K562 (cell line): ENCODE measurements at regions not wholly inside any gene's neighbourhood (a gene's known extent, or its start where the extent isn't known, plus 50 kb on each side); places are given as distances from the start of the nearest gene placed in this dataset.

Experiments
- ARID1B ChIP-seq: fragments of 450-650 bp; IDR thresholded peaks from 2 replicates; pipeline ENCODE4 v1.6.1; 2016; ENCODE audit warnings: antibody characterized with exemption, mild to moderate bottlenecking, inconsistent platforms
- ELF4 ChIP-seq: fragments of 450-650 bp; formaldehyde crosslinking; IDR thresholded peaks from 2 replicates; pipeline ENCODE4 v1.4.0; 2022; ENCODE audit warnings: missing genetic modification characterization
- FOXK1 ChIP-seq: sonication (generic); formaldehyde crosslinking; IDR thresholded peaks from 2 replicates; pipeline ENCODE4 v1.8.0; 2022; ENCODE audit warnings: missing genetic modification reagents, mild to moderate bottlenecking, borderline replicate concordance
- GABPA ChIP-seq: fragments of 200-800 bp; sonication (Bioruptor generic); conservative IDR thresholded peaks from 2 replicates; pipeline ENCODE4 v1.6.1; 2016; ENCODE audit warnings: low read depth, missing genetic modification characterization, missing compliant biosample characterization
- HMG20A ChIP-seq: fragments of 450-650 bp; formaldehyde crosslinking; conservative IDR thresholded peaks from 2 replicates; pipeline ENCODE4 v1.4.0; 2020; ENCODE audit warnings: mild to moderate bottlenecking, mixed read lengths
- L3MBTL2 ChIP-seq: fragments of 450-650 bp; IDR thresholded peaks from 2 replicates; pipeline ENCODE4 v1.6.1; 2016; ENCODE audit warnings: mild to moderate bottlenecking, moderate library complexity
- MTA3 ChIP-seq: fragments of 450-650 bp; formaldehyde crosslinking; IDR thresholded peaks from 2 replicates; pipeline ENCODE4 v1.6.1; 2017; ENCODE audit warnings: mild to moderate bottlenecking, borderline replicate concordance
- NFIC ChIP-seq: fragments of 450-650 bp; IDR thresholded peaks from 2 replicates; pipeline ENCODE4 v1.6.1; 2017; ENCODE audit warnings: mild to moderate bottlenecking, inconsistent platforms
- NR2F6 ChIP-seq: fragments of 450-650 bp; formaldehyde crosslinking; IDR thresholded peaks from 2 replicates; pipeline ENCODE4 v1.4.0; 2020; ENCODE audit warnings: mild to moderate bottlenecking
- RCOR1 ChIP-seq, 2 experiments: IDR thresholded peaks; 2 replicates each; pipeline ENCODE4 v1.6.1; 2012; ENCODE audit warnings: low read depth in 2 of 2, low read length in 2 of 2, borderline replicate concordance in 1 of 2, improper control_type of control experiment in 1 of 2
- TCF3 ChIP-seq: sonication (generic); formaldehyde crosslinking; IDR thresholded peaks from 2 replicates; pipeline ENCODE4 v1.4.0; 2020; ENCODE audit warnings: mild to moderate bottlenecking, missing genetic modification reagents
- TCF7L2 ChIP-seq: fragments of 150-350 bp; IDR thresholded peaks from 2 replicates; pipeline ENCODE4 v1.6.1; 2016; ENCODE audit warnings: low read depth, mild to moderate bottlenecking, low read length, moderate library complexity
- ZNF41 ChIP-seq: fragments of 250-450 bp; sonication (Bioruptor Pico); conservative IDR thresholded peaks from 2 replicates; pipeline ENCODE4 v1.4.0; 2020; ENCODE audit warnings: mild to moderate bottlenecking
- ZNF589 ChIP-seq: fragments of 200-800 bp; sonication (Bioruptor generic); IDR thresholded peaks from 2 replicates; pipeline ENCODE4 v1.6.1; 2016; ENCODE audit warnings: low read depth, missing genetic modification characterization, missing compliant biosample characterization
- TF ChIP-seq, protein P1 (sequence below): fragments of 250-450 bp; sonication (Bioruptor Pico); IDR thresholded peaks from 2 replicates; pipeline ENCODE4 v1.5.0; 2021; ENCODE audit warnings: mild to moderate bottlenecking, moderate library complexity

DNA sequence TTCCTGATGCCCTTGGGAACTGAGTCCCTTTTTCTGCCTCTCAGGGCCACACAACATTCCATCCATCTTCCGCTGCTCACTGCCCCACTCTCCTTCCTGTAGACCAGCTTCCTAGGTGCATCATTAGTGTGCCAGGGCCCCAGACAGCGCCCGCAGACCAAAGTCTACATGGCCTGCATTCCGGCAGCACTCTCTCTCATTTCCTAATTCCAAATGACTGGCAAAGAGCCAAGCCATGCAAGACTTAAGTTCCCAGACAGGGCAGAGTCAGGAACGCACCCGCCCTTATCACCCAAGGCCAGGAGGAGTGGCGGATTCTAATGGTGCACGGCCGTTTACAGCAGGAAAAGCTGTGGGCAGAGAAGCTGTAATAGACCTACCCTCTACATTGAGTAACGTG lies 159.8 kb upstream of the ARID1B start (continued):
- TF ChIP-seq, protein P1, sequence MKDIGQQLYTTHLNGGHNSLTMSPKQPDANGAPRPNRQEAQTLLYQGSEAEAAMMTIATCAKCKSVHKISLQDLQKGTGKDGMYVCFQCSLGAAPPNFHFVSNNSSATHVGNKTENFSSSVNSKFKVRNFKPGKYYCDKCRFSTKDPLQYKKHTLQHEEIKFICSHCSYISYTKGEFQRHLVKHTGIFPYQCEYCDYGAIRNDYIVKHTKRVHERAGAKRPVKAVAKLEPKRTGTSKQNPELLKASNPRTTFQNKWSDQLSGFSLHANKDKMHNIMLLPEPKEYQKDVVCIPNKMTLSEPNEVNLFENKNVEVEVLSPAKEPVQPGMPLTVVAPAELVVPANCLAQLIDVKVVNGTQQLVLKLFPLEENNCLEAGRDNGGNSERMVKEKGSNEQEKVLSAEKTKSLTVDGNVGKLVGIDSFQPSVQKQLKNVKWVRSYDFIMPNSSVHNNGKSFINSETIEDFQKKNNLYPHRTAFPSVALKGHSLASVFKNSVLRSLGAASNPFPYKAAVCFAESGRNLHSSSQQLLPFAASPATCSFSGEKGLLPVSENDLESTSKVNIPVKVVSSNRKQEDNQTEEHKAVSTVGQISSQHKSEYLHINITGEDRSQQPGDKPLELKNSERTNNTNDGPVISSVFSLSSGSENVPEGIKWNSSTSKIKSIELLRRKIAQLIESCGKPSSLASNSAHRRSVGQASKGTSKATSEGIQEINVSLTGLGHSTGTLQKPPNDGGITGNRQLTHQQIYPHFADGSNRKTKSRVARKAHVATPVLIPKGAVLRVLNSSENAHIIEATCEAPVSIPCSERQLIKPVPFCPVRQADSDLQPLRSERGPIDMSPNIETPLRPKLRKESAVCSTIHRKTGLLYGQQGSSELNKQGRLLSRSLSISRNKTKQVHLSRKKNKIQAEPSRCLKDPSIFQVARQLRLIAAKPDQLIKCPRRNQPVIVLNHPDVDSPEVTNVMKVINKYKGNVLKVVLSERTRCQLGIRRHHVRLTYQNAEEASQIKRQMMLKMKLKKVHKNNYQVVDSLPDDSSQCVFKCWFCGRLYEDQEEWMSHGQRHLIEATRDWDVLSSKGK (CRISPR knock-in tag) = no peak
- TF ChIP-seq HMG20A (CRISPR knock-in tag) (no peak), TCF3 (CRISPR knock-in tag) (peak; percentile 67), NR2F6 (no peak), ELF4 (no peak), NFIC (peak; percentile 94), GABPA (tag) (no peak), FOXK1 (0 out of 2 replicates have a peak, but pooled peaks have one; percentile 19), TCF7L2 (no peak), RCOR1 (IDR thresholded peaks at IDR 0.05; ENCODE audit: borderline replicate concordance in 1 of 2, low read depth in 2 of 2, low read length in 2 of 2) (0 out of 4 replicates have a peak, but pooled peaks of 1 of the 2 experiments have one; percentile 25), L3MBTL2 (no peak), ARID1B (peak; percentile 72), ZNF41 (CRISPR knock-in tag) (0 out of 2 replicates have a peak, but pooled peaks have one; percentile 47), ZNF589 (CRISPR knock-in tag) (no peak), MTA3 (peak; percentile 60; the same call in 1 of the 2 replicates)
